ENCODE measurements at regions not wholly inside any gene's neighbourhood (a gene's known extent, or its start where the extent isn't known, plus 50 kb on each side); places are given as distances from the start of the nearest gene placed in this dataset.

DNA sequence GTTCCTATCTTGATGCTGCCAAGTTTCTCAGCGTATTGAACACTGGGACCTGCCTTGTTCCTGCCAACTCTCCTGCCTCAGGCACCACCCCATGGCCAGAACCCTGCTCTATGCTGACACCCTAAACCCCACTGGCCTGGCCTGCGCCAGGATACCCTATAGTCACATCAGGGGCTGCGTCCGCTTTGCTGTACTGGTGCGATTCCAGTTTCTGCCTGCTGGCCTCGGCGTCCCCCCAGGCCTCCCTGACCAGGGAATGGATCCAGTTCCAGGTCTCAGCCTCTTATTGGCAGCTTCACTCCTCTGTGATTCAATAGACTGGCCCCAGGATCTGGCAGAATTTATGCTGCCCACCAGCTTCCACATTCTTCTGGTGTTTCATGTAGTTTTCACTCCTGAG lies 55.0 kb downstream of the GPR6 start:
- CTCF ChIA-PET, result interaction anchor here (0.6 kb wide), 1 partner anchor 16 kb away, joined by 3 read pairs; no protein-coding TSS in a partner anchor
- Histone ChIP-seq H3K36me3 (ENCODE audit: control insufficient read depth, insufficient read depth, low read length) (no peaks in the 10 kb centered on the region), H3K27me3 (ENCODE audit: control insufficient read depth, insufficient read depth, low read length) (no peaks in the 10 kb centered on the region), H3K4me3 (ENCODE audit: low read depth, low read length) (no peak overlapping the region)
- TF ChIP-seq, protein P1, sequence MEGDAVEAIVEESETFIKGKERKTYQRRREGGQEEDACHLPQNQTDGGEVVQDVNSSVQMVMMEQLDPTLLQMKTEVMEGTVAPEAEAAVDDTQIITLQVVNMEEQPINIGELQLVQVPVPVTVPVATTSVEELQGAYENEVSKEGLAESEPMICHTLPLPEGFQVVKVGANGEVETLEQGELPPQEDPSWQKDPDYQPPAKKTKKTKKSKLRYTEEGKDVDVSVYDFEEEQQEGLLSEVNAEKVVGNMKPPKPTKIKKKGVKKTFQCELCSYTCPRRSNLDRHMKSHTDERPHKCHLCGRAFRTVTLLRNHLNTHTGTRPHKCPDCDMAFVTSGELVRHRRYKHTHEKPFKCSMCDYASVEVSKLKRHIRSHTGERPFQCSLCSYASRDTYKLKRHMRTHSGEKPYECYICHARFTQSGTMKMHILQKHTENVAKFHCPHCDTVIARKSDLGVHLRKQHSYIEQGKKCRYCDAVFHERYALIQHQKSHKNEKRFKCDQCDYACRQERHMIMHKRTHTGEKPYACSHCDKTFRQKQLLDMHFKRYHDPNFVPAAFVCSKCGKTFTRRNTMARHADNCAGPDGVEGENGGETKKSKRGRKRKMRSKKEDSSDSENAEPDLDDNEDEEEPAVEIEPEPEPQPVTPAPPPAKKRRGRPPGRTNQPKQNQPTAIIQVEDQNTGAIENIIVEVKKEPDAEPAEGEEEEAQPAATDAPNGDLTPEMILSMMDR (IDR thresholded peaks at IDR 0.05; ENCODE audit: insufficient read depth, low read depth, low read length), result no peak
- no peak for DNase-seq (ENCODE audit: low read depth)
- POLR2A ChIA-PET, result no interaction called here

DNA sequence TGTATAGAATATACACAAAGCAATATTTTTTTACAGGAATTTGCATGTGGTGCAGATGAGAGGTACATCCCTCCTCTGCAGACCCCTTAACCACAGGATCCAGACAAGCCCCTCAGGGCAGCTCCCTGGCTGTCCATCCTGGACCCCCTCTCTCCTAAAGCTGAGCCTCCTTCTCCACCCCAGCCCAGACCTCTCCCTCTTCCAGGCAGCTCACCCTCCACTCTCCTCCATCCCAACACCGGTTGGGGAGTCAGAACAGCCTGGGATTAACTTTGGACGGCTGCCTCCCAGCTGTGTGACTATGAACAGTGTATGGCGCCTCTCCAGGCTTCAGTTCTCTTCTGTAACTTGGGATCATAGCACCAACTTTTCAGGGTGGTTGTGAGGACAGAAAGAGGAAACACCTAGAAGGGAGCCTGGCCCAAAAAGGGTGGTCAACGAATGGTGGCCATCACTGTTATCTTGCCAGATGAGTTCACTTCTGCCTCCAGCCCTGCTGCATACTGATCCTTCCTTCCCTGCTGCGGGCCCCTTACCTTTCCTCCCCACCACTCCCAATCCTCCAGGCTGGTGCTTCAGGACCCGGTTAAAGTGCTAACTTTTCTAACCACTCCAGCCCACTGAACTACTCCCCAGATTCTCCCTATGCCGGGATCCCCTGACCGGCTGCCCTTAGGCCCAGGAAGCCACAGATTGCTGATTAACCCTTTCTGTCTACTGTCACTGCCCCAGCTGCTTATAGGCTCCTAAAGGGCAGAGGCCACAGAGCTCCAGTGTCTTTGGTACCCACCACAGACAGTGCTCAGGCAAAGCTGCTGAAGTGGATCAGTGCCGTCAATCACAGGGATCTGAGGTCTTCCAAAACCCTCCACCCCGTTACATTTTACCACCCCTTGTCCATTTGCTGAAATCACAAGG lies 55.9 kb downstream of the GPR6 start:
- Histone ChIP-seq H3K36me3 (ENCODE audit: control insufficient read depth, insufficient read depth, low read length) (no peaks in the 10 kb centered on the region), H3K27me3 (ENCODE audit: control insufficient read depth, insufficient read depth, low read length) (no peaks in the 10 kb centered on the region), H3K4me3 (ENCODE audit: low read depth, low read length) (no peak overlapping the region)
- ChIA-PET CTCF (interaction anchor here (0.7 to 11.9 kb wide), 3 partner anchors 17 to 330 kb away, joined by 3 to 314 read pairs (median 3); no protein-coding TSS in a partner anchor), POLR2A (no interaction called here)
- no peak for DNase-seq (ENCODE audit: low read depth)
- TF ChIP-seq, protein P1 (IDR thresholded peaks at IDR 0.05; ENCODE audit: insufficient read depth, low read depth, low read length), result no peak

DNA sequence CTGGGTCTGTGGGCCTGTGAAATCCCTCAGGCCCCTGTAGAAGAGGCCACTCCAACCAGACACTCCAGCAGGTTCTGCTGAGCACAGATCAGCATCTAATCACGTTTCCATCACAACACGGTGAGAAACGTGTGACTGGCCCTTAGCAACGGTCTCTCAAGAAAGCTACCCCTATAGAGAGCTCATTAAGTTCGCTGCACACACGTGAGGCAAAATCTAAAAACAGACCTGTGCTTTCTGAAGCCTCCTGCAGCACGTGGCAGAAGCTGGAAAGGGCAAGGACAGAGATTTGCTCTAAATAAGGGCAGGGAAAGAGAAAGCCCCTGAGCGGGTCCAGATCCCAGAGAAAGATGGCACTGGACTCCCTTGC lies 56.5 kb downstream of the GPR6 start:
- Histone ChIP-seq H3K4me3 (ENCODE audit: low read depth, low read length) (no peak overlapping the region), H3K36me3 (ENCODE audit: control insufficient read depth, insufficient read depth, low read length) (no peaks in the 10 kb centered on the region), H3K27me3 (ENCODE audit: control insufficient read depth, insufficient read depth, low read length) (no peaks in the 10 kb centered on the region)
- no peak for DNase-seq (ENCODE audit: low read depth)
- TF ChIP-seq, protein P1 (IDR thresholded peaks at IDR 0.05; ENCODE audit: insufficient read depth, low read depth, low read length), result no peak
- ChIA-PET CTCF (interaction anchor here (0.5 to 11.9 kb wide), 4 partner anchors 9 to 331 kb away, joined by 3 to 314 read pairs (median 3); no protein-coding TSS in a partner anchor), POLR2A (no interaction called here)

DNA sequence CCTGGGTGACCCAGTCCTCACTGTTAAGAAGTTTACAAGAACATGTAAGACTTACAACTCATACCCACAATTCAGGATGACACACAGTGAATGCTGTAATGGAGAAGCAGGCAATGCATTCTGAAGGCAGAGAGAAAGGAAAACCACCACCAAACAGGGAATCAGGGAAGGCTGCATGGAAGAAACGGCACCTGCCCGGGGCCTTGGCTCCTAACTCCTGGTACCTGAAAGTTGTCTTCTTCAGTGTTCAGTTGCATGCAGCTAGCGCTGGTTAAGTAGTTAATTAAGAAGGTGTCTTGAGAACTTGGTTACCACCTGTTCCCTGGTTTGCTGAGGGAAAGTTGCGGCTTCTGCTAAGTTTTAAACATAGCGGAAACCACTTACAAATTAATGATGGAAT lies 57.2 kb downstream of the GPR6 start:
- H3K36me3 ChIP-seq (ENCODE audit: control insufficient read depth, insufficient read depth, low read length), result no peaks in the 10 kb centered on the region
- TF ChIP-seq, protein P1 (IDR thresholded peaks at IDR 0.05; ENCODE audit: insufficient read depth, low read depth, low read length), result no peak
- no peaks in the 10 kb centered on the region for H3K27me3 ChIP-seq (ENCODE audit: control insufficient read depth, insufficient read depth, low read length)
- H3K4me3 ChIP-seq (ENCODE audit: low read depth, low read length), result no peak overlapping the region
- ChIA-PET CTCF (interaction anchor here (0.5 to 11.9 kb wide), 5 partner anchors 8 to 332 kb away, joined by 3 to 314 read pairs (median 5); no protein-coding TSS in a partner anchor), POLR2A (no interaction called here)
- no peak for DNase-seq (ENCODE audit: low read depth)

Measured in BJ (cell line).